ENCODE measurements at regions not wholly inside any gene's neighbourhood (a gene's known extent, or its start where the extent isn't known, plus 50 kb on each side); places are given as distances from the start of the nearest gene placed in this dataset.

GRCh38 chr1:98019747-98020146, 98.9 kb upstream of the DPYD start (continued):
- TF ChIP-seq ZNF26 (tag by site-specific recombination; IDR thresholded peaks at IDR 0.05): no peak
- TF ChIP-seq AEBP2 (tag by site-specific recombination; IDR thresholded peaks at IDR 0.05; ENCODE audit: borderline replicate concordance): no peak
- no peak for TF ChIP-seq ZNF350 (tag by site-specific recombination; IDR thresholded peaks at IDR 0.05)
- TF ChIP-seq ZNF548 (tag by site-specific recombination; IDR thresholded peaks at IDR 0.05): no peak
- TF ChIP-seq ZNF341 (tag by site-specific recombination; IDR thresholded peaks at IDR 0.05; ENCODE audit: low read depth): no peak
- TF ChIP-seq YY1 (tag by site-specific recombination; IDR thresholded peaks at IDR 0.05): no peak
- no peak for TF ChIP-seq ZNF747 (tag by site-specific recombination; IDR thresholded peaks at IDR 0.05)
- no peak for TF ChIP-seq ZNF426 (tag by site-specific recombination; IDR thresholded peaks at IDR 0.05)
- no peak for TF ChIP-seq ZNF404 (tag by site-specific recombination; IDR thresholded peaks at IDR 0.05)
- TF ChIP-seq ZNF561 (tag by site-specific recombination; IDR thresholded peaks at IDR 0.05; ENCODE audit: borderline replicate concordance): no peak
- TF ChIP-seq GLI4 (tag by site-specific recombination; IDR thresholded peaks at IDR 0.05): no peak

GRCh38 chr1:98018074-98018473, 97.2 kb upstream of the DPYD start:
- POLR2A ChIA-PET: no interaction called here
- H3K4me1 ChIP-seq (ENCODE audit: control insufficient read depth, insufficient read depth, low read length): no peaks in the 10 kb centered on the region
- no peaks in the 10 kb centered on the region for H3K9me3 ChIP-seq (ENCODE audit: control insufficient read depth, insufficient read depth, low read depth, low read length)
- no peak overlapping the region for H3K27ac ChIP-seq (ENCODE audit: extremely low read depth, low read depth, low read length)
- no peaks in the 10 kb centered on the region for H3K36me3 ChIP-seq (ENCODE audit: control insufficient read depth in 2 of 2, insufficient read depth in 1 of 2, low read length in 2 of 2)
- no peak for TF ChIP-seq ZNF600 (tag by site-specific recombination; IDR thresholded peaks at IDR 0.05)
- no peak for TF ChIP-seq ZNF580 (tag by site-specific recombination; IDR thresholded peaks at IDR 0.05)
- TF ChIP-seq ZNF843 (tag by site-specific recombination; IDR thresholded peaks at IDR 0.05): no peak
- TF ChIP-seq ZNF148 (tag by site-specific recombination; IDR thresholded peaks at IDR 0.05; ENCODE audit: borderline replicate concordance): no peak
- no peak for TF ChIP-seq KLF16 (tag by site-specific recombination; IDR thresholded peaks at IDR 0.05)
- no peak for TF ChIP-seq ZFP3 (tag by site-specific recombination; IDR thresholded peaks at IDR 0.05; ENCODE audit: low read depth)
- no peak for TF ChIP-seq OVOL3 (tag by site-specific recombination; IDR thresholded peaks at IDR 0.05)
- no peak for TF ChIP-seq ZEB2 (tag by site-specific recombination; IDR thresholded peaks at IDR 0.05)
- TF ChIP-seq REST (tag by site-specific recombination; IDR thresholded peaks at IDR 0.05): no peak
- TF ChIP-seq ZNF391 (tag by site-specific recombination; IDR thresholded peaks at IDR 0.05; ENCODE audit: borderline replicate concordance, low read depth): no peak
- TF ChIP-seq ZNF529 (tag by site-specific recombination; IDR thresholded peaks at IDR 0.05; ENCODE audit: insufficient replicate concordance): no peak
- TF ChIP-seq KLF10 (tag by site-specific recombination; IDR thresholded peaks at IDR 0.05): no peak
- TF ChIP-seq ZNF623 (tag by site-specific recombination; IDR thresholded peaks at IDR 0.05): no peak
- TF ChIP-seq ZNF184 (tag by site-specific recombination; IDR thresholded peaks at IDR 0.05): no peak
- no peak for TF ChIP-seq HOXD13 (CRISPR knock-in tag; IDR thresholded peaks at IDR 0.05; ENCODE audit: borderline replicate concordance)
- TF ChIP-seq ZBTB44 (tag by site-specific recombination; IDR thresholded peaks at IDR 0.05): no peak
- CTCF ChIA-PET: no interaction called here
- H3K4me3 ChIP-seq (ENCODE audit: low read depth, low read length): no peak overlapping the region
